IgD-negative memory B cell (primary cell): ENCODE measurements at regions not wholly inside any gene's neighbourhood (a gene's known extent, or its start where the extent isn't known, plus 50 kb on each side); places are given as distances from the start of the nearest gene placed in this dataset.

ENCODE experiments used
- H3K27ac Mint-ChIP-seq, 3 donors: one replicate each; pipeline ENCODE4 v1.8.0; 2020 to 2022; ENCODE audit warnings: mild to moderate bottlenecking in 3 of 3, mixed read lengths in 3 of 3, moderate library complexity in 1 of 3
- H3K27me3 Mint-ChIP-seq: one replicate; pipeline ENCODE4 v1.8.0; 2021; ENCODE audit warnings: mixed read lengths
- H3K36me3 Mint-ChIP-seq: one replicate; pipeline ENCODE4 v1.8.0; 2020; ENCODE audit warnings: mild to moderate bottlenecking, mixed read lengths
- H3K4me1 Mint-ChIP-seq, 3 donors: one replicate each; pipeline ENCODE4 v1.8.0; 2020 to 2022; ENCODE audit warnings: mixed read lengths in 3 of 3, mild to moderate bottlenecking in 1 of 3
- H3K4me3 Mint-ChIP-seq, 4 donors: one replicate each; pipeline ENCODE4 v1.8.0; 2020 to 2022; ENCODE audit warnings: mild to moderate bottlenecking in 4 of 4, mixed read lengths in 4 of 4, moderate library complexity in 3 of 4
- H3K9me3 Mint-ChIP-seq, 3 donors: one replicate each; pipeline ENCODE4 v1.8.0; 2020 to 2021; ENCODE audit warnings: mixed read lengths in 3 of 3, mild to moderate bottlenecking in 1 of 3

DNA sequence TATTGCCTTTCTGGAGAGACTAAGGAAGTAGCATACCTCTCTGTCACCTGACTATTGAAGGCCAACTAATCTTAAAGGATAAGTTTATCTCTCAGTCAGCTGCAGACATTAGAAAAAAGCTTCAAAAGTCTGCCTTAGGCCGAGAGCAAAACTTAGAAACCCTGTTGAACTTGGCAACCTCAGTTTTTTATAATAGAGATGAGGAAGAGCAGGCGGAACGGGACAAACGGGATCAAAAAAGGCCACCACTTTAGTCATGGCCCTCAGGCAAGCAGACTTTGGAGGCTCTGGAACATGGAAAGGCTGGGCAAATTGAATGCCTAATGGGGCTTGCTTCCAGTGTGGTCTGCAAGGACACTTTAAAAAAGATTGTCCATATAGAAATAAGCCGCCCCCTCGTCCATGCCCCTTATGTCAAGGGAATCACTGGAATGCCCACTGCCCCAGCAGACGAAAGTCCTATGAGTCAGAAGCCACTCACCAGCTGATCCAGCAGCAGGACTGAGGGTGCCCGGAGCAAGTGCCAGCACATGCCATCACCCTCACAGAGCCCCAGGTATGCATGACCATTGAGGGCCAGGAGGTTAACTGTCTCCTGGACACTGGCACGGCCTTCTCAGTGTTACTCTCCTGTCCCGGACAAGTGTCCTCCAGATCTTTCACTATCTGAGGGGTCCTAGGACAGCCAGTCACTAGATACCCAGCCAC is 61.5 kb upstream of the FAM98A start:
- peaks cover 2% of the 10 kb centered on the region for H3K36me3 Mint-ChIP-seq
- H3K9me3 Mint-ChIP-seq = peaks cover 0 to 4% (median 3%) of the 10 kb centered on the region in 3 donors
- no peak overlapping the region for H3K27ac Mint-ChIP-seq
- no peak overlapping the region for H3K4me3 Mint-ChIP-seq
- peaks cover 2% of the 10 kb centered on the region for H3K27me3 Mint-ChIP-seq
- no peaks in the 10 kb centered on the region for H3K4me1 Mint-ChIP-seq

GRCh38 chr2:33655626-33656320 is 56.7 kb upstream of the FAM98A start:
- Mint-ChIP-seq H3K27me3 (peaks cover 12% of the 10 kb centered on the region), H3K9me3 (peaks cover 0 to 5% (median 1%) of the 10 kb centered on the region in 3 donors), H3K27ac (no peak overlapping the region), H3K4me1 (no peaks in the 10 kb centered on the region), H3K36me3 (peaks cover 2% of the 10 kb centered on the region), H3K4me3 (no peak overlapping the region)

DNA sequence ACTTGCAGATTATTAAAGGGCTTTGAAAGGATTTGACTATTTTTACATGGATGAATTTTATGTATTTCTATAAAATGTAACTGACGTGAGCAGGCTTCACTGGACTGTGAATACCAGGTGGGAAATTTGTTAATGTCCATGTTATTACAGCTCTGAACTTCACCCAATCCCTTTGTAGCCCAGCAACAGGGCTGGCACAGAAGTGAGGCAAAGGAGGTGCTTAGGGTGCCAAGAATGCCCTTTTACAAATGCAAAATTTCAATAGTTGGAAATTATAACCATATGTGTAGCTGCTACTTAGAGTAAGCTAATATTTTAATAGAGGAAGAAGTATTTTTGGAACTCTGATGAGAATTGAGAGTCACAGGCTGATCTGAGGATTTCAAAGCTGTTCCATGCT is 53.7 kb upstream of the FAM98A start:
- Mint-ChIP-seq H3K4me3 (no peak overlapping the region), H3K27me3 (peaks cover 12% of the 10 kb centered on the region), H3K9me3 (peaks cover 0 to 5% (median 1%) of the 10 kb centered on the region in 3 donors), H3K36me3 (no peaks in the 10 kb centered on the region), H3K27ac (no peak overlapping the region), H3K4me1 (peaks cover 0 to 8% (median 1%) of the 10 kb centered on the region in 3 donors)

DNA sequence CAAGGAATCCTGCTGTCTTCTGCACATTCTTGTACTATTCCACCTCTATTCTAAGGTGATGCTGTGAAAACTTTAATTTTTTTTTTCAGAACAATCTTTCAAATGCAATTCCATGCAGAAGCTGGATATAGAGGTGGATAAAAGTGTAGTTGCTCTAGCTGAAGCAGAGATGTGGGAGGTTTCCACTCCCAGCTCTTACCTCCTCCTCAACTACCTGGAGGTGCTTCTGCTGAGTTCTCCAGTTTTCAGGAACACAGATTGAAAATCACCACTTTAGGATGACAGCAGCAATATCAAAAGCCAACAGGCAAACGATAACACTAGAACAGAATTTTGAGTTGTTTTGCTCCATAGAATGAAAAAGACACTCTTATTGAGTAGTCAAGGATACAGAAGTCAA is 51.1 kb upstream of the FAM98A start:
- Mint-ChIP-seq H3K36me3 (no peaks in the 10 kb centered on the region), H3K4me1 (peaks cover 0 to 8% (median 1%) of the 10 kb centered on the region in 3 donors), H3K27ac (no peak overlapping the region), H3K27me3 (peaks cover 10% of the 10 kb centered on the region), H3K9me3 (peaks cover 0 to 7% (median 1%) of the 10 kb centered on the region in 3 donors), H3K4me3 (no peak overlapping the region)
